Astrocyte (in vitro differentiated cells and primary cell): ENCODE measurements at regions not wholly inside any gene's neighbourhood (a gene's known extent, or its start where the extent isn't known, plus 50 kb on each side); places are given as distances from the start of the nearest gene placed in this dataset.
A peak's percentile ranks its signal among the peaks of the same experiment; 100 is the strongest.

Source experiments
- DNase-seq: peaks from one replicate; pipeline ENCODE4 v3.0.0-alpha.2; 2010; ENCODE audit warnings: low read depth
- FAIRE-seq: peaks from 2 replicates; lab custom pipeline; 2011; peaks lifted over from hg19 to GRCh38; lab: Jason Lieb, UNC
- H2AFZ ChIP-seq: 2 replicates; pipeline ENCODE4 v1.6.0; 2012; ENCODE audit warnings: low read depth, low read length, inconsistent platforms
- H3K27ac ChIP-seq: 2 replicates; pipeline ENCODE4 v1.5.1; 2011; ENCODE audit warnings: low read depth, low read length, inconsistent platforms
- H3K27me3 ChIP-seq: 2 replicates; pipeline ENCODE4 v1.6.0; 2011; ENCODE audit warnings: low read length, inconsistent platforms; ENCODE audit not compliant: insufficient read depth
- H3K36me3 ChIP-seq: 2 replicates; pipeline ENCODE4 v1.5.1; 2011; ENCODE audit warnings: low read length, inconsistent platforms; ENCODE audit not compliant: insufficient read depth
- H3K4me1 ChIP-seq: 2 replicates; pipeline ENCODE4 v1.5.1; 2011; ENCODE audit warnings: low read length, inconsistent platforms; ENCODE audit not compliant: insufficient read depth
- H3K4me2 ChIP-seq: 2 replicates; pipeline ENCODE4 v1.6.0; 2012; ENCODE audit warnings: low read length, inconsistent platforms
- H3K4me3 ChIP-seq: 2 replicates; pipeline ENCODE4 v1.5.1; 2011; ENCODE audit warnings: low read depth, mild to moderate bottlenecking, low read length, inconsistent platforms; ENCODE audit not compliant: insufficient read depth
- H3K79me2 ChIP-seq: 2 replicates; pipeline ENCODE4 v1.6.0; 2012; ENCODE audit warnings: mild to moderate bottlenecking, low read length, inconsistent platforms; ENCODE audit not compliant: insufficient read depth
- H3K9ac ChIP-seq: 2 replicates; pipeline ENCODE4 v1.6.0; 2012; ENCODE audit warnings: mild to moderate bottlenecking, low read length, inconsistent platforms
- H3K9me3 ChIP-seq: 2 replicates; pipeline ENCODE4 v1.5.1; 2012; ENCODE audit warnings: low read depth, mild to moderate bottlenecking, low read length, inconsistent platforms; ENCODE audit not compliant: insufficient read depth
- H4K20me1 ChIP-seq: 2 replicates; pipeline ENCODE4 v1.6.0; 2012; ENCODE audit warnings: low read length, inconsistent platforms; ENCODE audit not compliant: insufficient read depth
- H3K27ac Mint-ChIP-seq: one replicate; pipeline ENCODE4 v1.8.0; 2021; ENCODE audit warnings: mild to moderate bottlenecking, mixed read lengths; ENCODE audit not compliant: unreplicated experiment
- H3K27me3 Mint-ChIP-seq: one replicate; pipeline ENCODE4 v1.8.0; 2021; ENCODE audit warnings: low read depth, mixed read lengths; ENCODE audit not compliant: unreplicated experiment
- H3K36me3 Mint-ChIP-seq: one replicate; pipeline ENCODE4 v1.8.0; 2021; ENCODE audit warnings: low read depth, mixed read lengths; ENCODE audit not compliant: unreplicated experiment
- H3K4me1 Mint-ChIP-seq: one replicate; pipeline ENCODE4 v1.8.0; 2021; ENCODE audit warnings: low read depth, mixed read lengths; ENCODE audit not compliant: unreplicated experiment
- H3K4me3 Mint-ChIP-seq: one replicate; pipeline ENCODE4 v1.8.0; 2021; ENCODE audit warnings: mild to moderate bottlenecking, moderate library complexity, mixed read lengths; ENCODE audit not compliant: unreplicated experiment
- H3K9me3 Mint-ChIP-seq: one replicate; pipeline ENCODE4 v1.8.0; 2021; ENCODE audit warnings: mild to moderate bottlenecking, mixed read lengths; ENCODE audit not compliant: unreplicated experiment
- CTCF ChIP-seq: IDR thresholded peaks from 2 replicates; pipeline ENCODE4 v1.5.1; 2011; ENCODE audit warnings: low read depth, mild to moderate bottlenecking, inconsistent platforms, low read length, moderate library complexity; ENCODE audit not compliant: insufficient read depth
- EZH2 ChIP-seq: IDR thresholded peaks from 2 replicates; pipeline ENCODE4 v1.6.1; 2012; ENCODE audit warnings: mild to moderate bottlenecking, low read length, inconsistent platforms; ENCODE audit not compliant: insufficient read depth

GRCh38 chr6:106889692-106890091, 84.8 kb downstream of the CD24 start:
- Histone ChIP-seq H3K4me2 (no peak overlapping the region), H3K9ac (no peak overlapping the region), H3K27ac (no peak overlapping the region), H3K27me3 (no peaks in the 10 kb centered on the region), H4K20me1 (no peaks in the 10 kb centered on the region), H3K79me2 (no peaks in the 10 kb centered on the region), H2AFZ (no peak overlapping the region), H3K4me1 (peaks cover 8% of the 10 kb centered on the region), H3K4me3 (no peak overlapping the region), H3K36me3 (no peaks in the 10 kb centered on the region), H3K9me3 (no peaks in the 10 kb centered on the region)
- H3K4me1 Mint-ChIP-seq, result peaks cover 5% of the 10 kb centered on the region
- no peak for DNase-seq
- FAIRE-seq, result no peak
- H3K9me3 Mint-ChIP-seq, result peaks cover 2% of the 10 kb centered on the region
- TF ChIP-seq CTCF (no peak), EZH2 (no peak)
- H3K4me3 Mint-ChIP-seq, result no peak overlapping the region
- no peaks in the 10 kb centered on the region for H3K27me3 Mint-ChIP-seq
- H3K36me3 Mint-ChIP-seq, result no peaks in the 10 kb centered on the region
- H3K27ac Mint-ChIP-seq, result no peak overlapping the region

GRCh38 chr6:106886922-106887797, 87.4 kb downstream of the CD24 start:
- Mint-ChIP-seq H3K27me3 (no peaks in the 10 kb centered on the region), H3K9me3 (no peaks in the 10 kb centered on the region), H3K36me3 (no peaks in the 10 kb centered on the region), H3K4me3 (no peak overlapping the region), H3K27ac (no peak overlapping the region), H3K4me1 (peaks cover 5% of the 10 kb centered on the region)
- H3K9me3 ChIP-seq, result no peaks in the 10 kb centered on the region
- DNase-seq (no peak), FAIRE-seq (no peak)
- H3K4me3 ChIP-seq, result no peak overlapping the region
- H3K9ac ChIP-seq, result no peak overlapping the region
- TF ChIP-seq CTCF, result no peak
- TF ChIP-seq EZH2, result no peak
- no peaks in the 10 kb centered on the region for H3K79me2 ChIP-seq
- H3K27me3 ChIP-seq, result no peaks in the 10 kb centered on the region
- H4K20me1 ChIP-seq, result no peaks in the 10 kb centered on the region
- peaks cover 8% of the 10 kb centered on the region for H3K4me1 ChIP-seq
- H3K4me2 ChIP-seq, result peak overlapping the region; percentile 2
- H3K36me3 ChIP-seq, result no peaks in the 10 kb centered on the region
- H2AFZ ChIP-seq, result no peak overlapping the region
- H3K27ac ChIP-seq, result no peak overlapping the region
